WTC11 (cell line): ENCODE measurements at regions not wholly inside any gene's neighbourhood (a gene's known extent, or its start where the extent isn't known, plus 50 kb on each side); places are given as distances from the start of the nearest gene placed in this dataset.

Experiments
- ATAC-seq: fragments of 200-7000 bp; cut with Tn5 transposase; 2 replicates; pipeline ENCODE4 v1.10.0; 2021; ENCODE audit warnings: mild to moderate bottlenecking, moderate library complexity
- CTCF ChIA-PET: fragments of 300-600 bp; sonication (Branson Sonifier 250); formaldehyde crosslinking; loops from one replicate; lab custom pipeline; 2021; ENCODE audit warnings: antibody characterized with exemption; lab: Charles Lee
- POLR2A ChIA-PET: fragments of 350-600 bp; sonication (Branson Sonifier 250); formaldehyde crosslinking; loops from one replicate; lab custom pipeline; 2021; ENCODE audit warnings: antibody characterized with exemption; lab: Charles Lee
- DNase-seq: peaks from one replicate; pipeline ENCODE4 v3.0.0; 2021; ENCODE audit warnings: low spot score
- H3K27ac Mint-ChIP-seq: 2 replicates; pipeline ENCODE4 v1.8.0; 2021; ENCODE audit warnings: mixed read lengths
- H3K27me3 Mint-ChIP-seq: 2 replicates; pipeline ENCODE4 v1.8.0; 2021; ENCODE audit warnings: low read depth, mild to moderate bottlenecking, moderate library complexity, mixed read lengths
- H3K36me3 Mint-ChIP-seq: 2 replicates; pipeline ENCODE4 v1.8.0; 2021; ENCODE audit warnings: mixed read lengths
- H3K4me1 Mint-ChIP-seq: 2 replicates; pipeline ENCODE4 v1.8.0; 2022; ENCODE audit warnings: mixed read lengths
- H3K4me3 Mint-ChIP-seq: 2 replicates; pipeline ENCODE4 v1.8.0; 2021; ENCODE audit warnings: mild to moderate bottlenecking, moderate library complexity, mixed read lengths
- H3K9me3 Mint-ChIP-seq: 2 replicates; pipeline ENCODE4 v1.8.0; 2021; ENCODE audit warnings: mixed read lengths
- FOXJ3 ChIP-seq: sonication (generic); formaldehyde crosslinking; IDR thresholded peaks from 2 replicates; pipeline ENCODE4 v1.9.0; 2021; ENCODE audit warnings: missing genetic modification reagents, mild to moderate bottlenecking, borderline replicate concordance
- FOXK1 ChIP-seq: sonication (generic); formaldehyde crosslinking; IDR thresholded peaks from 2 replicates; pipeline ENCODE4 v1.8.0; 2022; ENCODE audit warnings: mild to moderate bottlenecking, moderate library complexity, missing genetic modification reagents
- JAZF1 ChIP-seq: fragments of 250-450 bp; sonication (Bioruptor Pico); IDR thresholded peaks from 2 replicates; pipeline ENCODE4 v1.9.0; 2021; ENCODE audit warnings: moderate library complexity, mild to moderate bottlenecking, inconsistent platforms
- JUN ChIP-seq: sonication (generic); formaldehyde crosslinking; IDR thresholded peaks from 2 replicates; pipeline ENCODE4 v1.8.0; 2023; ENCODE audit warnings: mild to moderate bottlenecking, missing genetic modification reagents
- RORB ChIP-seq: fragments of 250-450 bp; sonication (Bioruptor Pico); IDR thresholded peaks from 2 replicates; pipeline ENCODE4 v1.9.0; 2021; ENCODE audit warnings: mild to moderate bottlenecking
- SOX15 ChIP-seq: fragments of 250-450 bp; sonication (Bioruptor Pico); IDR thresholded peaks from 2 replicates; pipeline ENCODE4 v1.9.0; 2021; ENCODE audit warnings: mild to moderate bottlenecking
- SP1 ChIP-seq: sonication (generic); formaldehyde crosslinking; conservative IDR thresholded peaks from 2 replicates; pipeline ENCODE4 v1.8.1; 2022; ENCODE audit warnings: missing genetic modification reagents
- ZBTB21 ChIP-seq: sonication (generic); formaldehyde crosslinking; IDR thresholded peaks from 2 replicates; pipeline ENCODE4 v1.8.1; 2023; ENCODE audit warnings: mild to moderate bottlenecking, missing genetic modification reagents, borderline replicate concordance
- ZNF396 ChIP-seq: fragments of 250-450 bp; sonication (Bioruptor Pico); IDR thresholded peaks from 2 replicates; pipeline ENCODE4 v1.8.0; 2021; ENCODE audit warnings: mild to moderate bottlenecking, moderate library complexity, borderline replicate concordance
- ZNF416 ChIP-seq: fragments of 250-450 bp; sonication (Bioruptor Pico); IDR thresholded peaks from 2 replicates; pipeline ENCODE4 v1.9.0; 2021; ENCODE audit warnings: mild to moderate bottlenecking, inconsistent platforms
- ZNF671 ChIP-seq: fragments of 250-450 bp; sonication (Bioruptor Pico); IDR thresholded peaks from 2 replicates; pipeline ENCODE4 v1.8.0; 2021; ENCODE audit warnings: mild to moderate bottlenecking
- TF ChIP-seq, protein P1 (sequence below): fragments of 200-600 bp; IDR thresholded peaks from 2 replicates; pipeline ENCODE4 v1.8.0; 2022; ENCODE audit warnings: antibody characterized with exemption
- TF ChIP-seq, protein P2 (sequence below): fragments of 250-450 bp; sonication (Bioruptor Pico); IDR thresholded peaks from 2 replicates; pipeline ENCODE4 v1.9.0; 2021; ENCODE audit warnings: mild to moderate bottlenecking
- TF ChIP-seq, protein P3 (sequence below): sonication (generic); formaldehyde crosslinking; IDR thresholded peaks from 2 replicates; pipeline ENCODE4 v1.8.1; 2023; ENCODE audit warnings: mild to moderate bottlenecking, missing genetic modification reagents
- TF ChIP-seq, protein P4 (sequence below): sonication (generic); formaldehyde crosslinking; IDR thresholded peaks from 2 replicates; pipeline ENCODE4 v1.8.1; 2023; ENCODE audit warnings: mild to moderate bottlenecking, missing genetic modification reagents, moderate library complexity
- TF ChIP-seq, protein P5 (sequence below): sonication (generic); formaldehyde crosslinking; conservative IDR thresholded peaks from 2 replicates; pipeline ENCODE4 v1.8.1; 2022; ENCODE audit warnings: mild to moderate bottlenecking, missing genetic modification reagents
- TF ChIP-seq, protein P6 (sequence below): sonication (generic); formaldehyde crosslinking; IDR thresholded peaks from 2 replicates; pipeline ENCODE4 v1.8.1; 2022; ENCODE audit warnings: mild to moderate bottlenecking, missing genetic modification reagents, moderate library complexity, borderline replicate concordance
- TF ChIP-seq, protein P7 (sequence below): sonication (generic); formaldehyde crosslinking; IDR thresholded peaks from 2 replicates; pipeline ENCODE4 v1.8.1; 2023; ENCODE audit warnings: mild to moderate bottlenecking, missing genetic modification reagents, borderline replicate concordance

DNA sequence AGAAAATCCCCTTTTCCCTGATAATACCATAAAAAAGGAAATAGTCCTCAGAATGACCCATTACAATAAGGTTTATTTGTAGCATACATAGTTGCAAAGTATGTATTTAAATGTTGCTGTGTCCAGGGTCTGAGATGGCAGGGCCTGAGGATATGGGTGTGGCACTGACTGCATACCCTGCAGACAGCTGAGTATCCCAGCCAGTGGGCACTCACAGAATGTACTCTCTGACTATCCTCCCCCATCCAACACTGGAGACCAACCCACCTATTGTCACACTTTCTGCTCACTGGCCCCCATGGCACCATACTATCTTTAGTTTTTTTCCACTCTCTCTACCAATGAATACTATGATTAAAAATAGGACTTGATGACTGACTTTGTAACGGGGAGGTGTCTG is 215.8 kb upstream of the FOXA2 start (continued):
- TF ChIP-seq, protein P1, sequence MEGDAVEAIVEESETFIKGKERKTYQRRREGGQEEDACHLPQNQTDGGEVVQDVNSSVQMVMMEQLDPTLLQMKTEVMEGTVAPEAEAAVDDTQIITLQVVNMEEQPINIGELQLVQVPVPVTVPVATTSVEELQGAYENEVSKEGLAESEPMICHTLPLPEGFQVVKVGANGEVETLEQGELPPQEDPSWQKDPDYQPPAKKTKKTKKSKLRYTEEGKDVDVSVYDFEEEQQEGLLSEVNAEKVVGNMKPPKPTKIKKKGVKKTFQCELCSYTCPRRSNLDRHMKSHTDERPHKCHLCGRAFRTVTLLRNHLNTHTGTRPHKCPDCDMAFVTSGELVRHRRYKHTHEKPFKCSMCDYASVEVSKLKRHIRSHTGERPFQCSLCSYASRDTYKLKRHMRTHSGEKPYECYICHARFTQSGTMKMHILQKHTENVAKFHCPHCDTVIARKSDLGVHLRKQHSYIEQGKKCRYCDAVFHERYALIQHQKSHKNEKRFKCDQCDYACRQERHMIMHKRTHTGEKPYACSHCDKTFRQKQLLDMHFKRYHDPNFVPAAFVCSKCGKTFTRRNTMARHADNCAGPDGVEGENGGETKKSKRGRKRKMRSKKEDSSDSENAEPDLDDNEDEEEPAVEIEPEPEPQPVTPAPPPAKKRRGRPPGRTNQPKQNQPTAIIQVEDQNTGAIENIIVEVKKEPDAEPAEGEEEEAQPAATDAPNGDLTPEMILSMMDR = no peak
- TF ChIP-seq ZNF396 (CRISPR knock-in tag) (no peak), FOXJ3 (no peak), SOX15 (CRISPR knock-in tag) (no peak), RORB (CRISPR knock-in tag) (no peak), ZBTB21 (CRISPR knock-in tag) (no peak), JUN (CRISPR knock-in tag) (no peak), JAZF1 (CRISPR knock-in tag) (no peak), ZNF416 (CRISPR knock-in tag) (no peak)
- TF ChIP-seq, protein P2, sequence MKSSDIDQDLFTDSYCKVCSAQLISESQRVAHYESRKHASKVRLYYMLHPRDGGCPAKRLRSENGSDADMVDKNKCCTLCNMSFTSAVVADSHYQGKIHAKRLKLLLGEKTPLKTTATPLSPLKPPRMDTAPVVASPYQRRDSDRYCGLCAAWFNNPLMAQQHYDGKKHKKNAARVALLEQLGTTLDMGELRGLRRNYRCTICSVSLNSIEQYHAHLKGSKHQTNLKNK (CRISPR knock-in tag) = no peak
- TF ChIP-seq, protein P3, sequence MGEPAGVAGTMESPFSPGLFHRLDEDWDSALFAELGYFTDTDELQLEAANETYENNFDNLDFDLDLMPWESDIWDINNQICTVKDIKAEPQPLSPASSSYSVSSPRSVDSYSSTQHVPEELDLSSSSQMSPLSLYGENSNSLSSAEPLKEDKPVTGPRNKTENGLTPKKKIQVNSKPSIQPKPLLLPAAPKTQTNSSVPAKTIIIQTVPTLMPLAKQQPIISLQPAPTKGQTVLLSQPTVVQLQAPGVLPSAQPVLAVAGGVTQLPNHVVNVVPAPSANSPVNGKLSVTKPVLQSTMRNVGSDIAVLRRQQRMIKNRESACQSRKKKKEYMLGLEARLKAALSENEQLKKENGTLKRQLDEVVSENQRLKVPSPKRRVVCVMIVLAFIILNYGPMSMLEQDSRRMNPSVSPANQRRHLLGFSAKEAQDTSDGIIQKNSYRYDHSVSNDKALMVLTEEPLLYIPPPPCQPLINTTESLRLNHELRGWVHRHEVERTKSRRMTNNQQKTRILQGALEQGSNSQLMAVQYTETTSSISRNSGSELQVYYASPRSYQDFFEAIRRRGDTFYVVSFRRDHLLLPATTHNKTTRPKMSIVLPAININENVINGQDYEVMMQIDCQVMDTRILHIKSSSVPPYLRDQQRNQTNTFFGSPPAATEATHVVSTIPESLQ = no peak

DNA sequence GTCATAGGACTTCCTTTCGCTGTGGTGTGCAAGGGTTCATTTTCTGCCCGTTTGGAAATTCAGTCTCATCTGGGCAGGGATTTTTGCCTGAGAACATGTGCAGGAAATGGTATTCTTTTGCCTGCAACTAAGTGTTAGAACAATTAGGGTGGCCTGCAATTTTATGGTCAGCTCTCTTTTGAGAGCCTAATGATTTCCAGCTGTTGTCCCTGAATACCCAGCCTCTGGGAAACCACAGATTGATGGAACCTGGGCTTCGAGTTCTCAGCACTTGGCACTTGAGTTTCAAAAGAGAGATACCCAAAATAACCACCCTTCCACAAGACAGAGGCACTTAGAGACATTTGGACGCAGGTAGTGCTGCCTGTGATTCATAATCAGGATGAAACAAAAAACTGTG is 217.2 kb upstream of the FOXA2 start:
- TF ChIP-seq, protein P4, sequence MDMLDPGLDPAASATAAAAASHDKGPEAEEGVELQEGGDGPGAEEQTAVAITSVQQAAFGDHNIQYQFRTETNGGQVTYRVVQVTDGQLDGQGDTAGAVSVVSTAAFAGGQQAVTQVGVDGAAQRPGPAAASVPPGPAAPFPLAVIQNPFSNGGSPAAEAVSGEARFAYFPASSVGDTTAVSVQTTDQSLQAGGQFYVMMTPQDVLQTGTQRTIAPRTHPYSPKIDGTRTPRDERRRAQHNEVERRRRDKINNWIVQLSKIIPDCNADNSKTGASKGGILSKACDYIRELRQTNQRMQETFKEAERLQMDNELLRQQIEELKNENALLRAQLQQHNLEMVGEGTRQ (CRISPR knock-in tag) = no peak
- TF ChIP-seq SP1 (CRISPR knock-in tag) (no peak), SOX15 (CRISPR knock-in tag) (no peak), FOXK1 (CRISPR knock-in tag) (no peak), ZNF671 (CRISPR knock-in tag) (no peak), RORB (CRISPR knock-in tag) (no peak)
- TF ChIP-seq, protein P5, sequence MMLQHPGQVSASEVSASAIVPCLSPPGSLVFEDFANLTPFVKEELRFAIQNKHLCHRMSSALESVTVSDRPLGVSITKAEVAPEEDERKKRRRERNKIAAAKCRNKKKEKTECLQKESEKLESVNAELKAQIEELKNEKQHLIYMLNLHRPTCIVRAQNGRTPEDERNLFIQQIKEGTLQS (CRISPR knock-in tag) = no peak
- TF ChIP-seq, protein P6, sequence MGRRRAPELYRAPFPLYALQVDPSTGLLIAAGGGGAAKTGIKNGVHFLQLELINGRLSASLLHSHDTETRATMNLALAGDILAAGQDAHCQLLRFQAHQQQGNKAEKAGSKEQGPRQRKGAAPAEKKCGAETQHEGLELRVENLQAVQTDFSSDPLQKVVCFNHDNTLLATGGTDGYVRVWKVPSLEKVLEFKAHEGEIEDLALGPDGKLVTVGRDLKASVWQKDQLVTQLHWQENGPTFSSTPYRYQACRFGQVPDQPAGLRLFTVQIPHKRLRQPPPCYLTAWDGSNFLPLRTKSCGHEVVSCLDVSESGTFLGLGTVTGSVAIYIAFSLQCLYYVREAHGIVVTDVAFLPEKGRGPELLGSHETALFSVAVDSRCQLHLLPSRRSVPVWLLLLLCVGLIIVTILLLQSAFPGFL (CRISPR knock-in tag) = no peak
- TF ChIP-seq, protein P7, sequence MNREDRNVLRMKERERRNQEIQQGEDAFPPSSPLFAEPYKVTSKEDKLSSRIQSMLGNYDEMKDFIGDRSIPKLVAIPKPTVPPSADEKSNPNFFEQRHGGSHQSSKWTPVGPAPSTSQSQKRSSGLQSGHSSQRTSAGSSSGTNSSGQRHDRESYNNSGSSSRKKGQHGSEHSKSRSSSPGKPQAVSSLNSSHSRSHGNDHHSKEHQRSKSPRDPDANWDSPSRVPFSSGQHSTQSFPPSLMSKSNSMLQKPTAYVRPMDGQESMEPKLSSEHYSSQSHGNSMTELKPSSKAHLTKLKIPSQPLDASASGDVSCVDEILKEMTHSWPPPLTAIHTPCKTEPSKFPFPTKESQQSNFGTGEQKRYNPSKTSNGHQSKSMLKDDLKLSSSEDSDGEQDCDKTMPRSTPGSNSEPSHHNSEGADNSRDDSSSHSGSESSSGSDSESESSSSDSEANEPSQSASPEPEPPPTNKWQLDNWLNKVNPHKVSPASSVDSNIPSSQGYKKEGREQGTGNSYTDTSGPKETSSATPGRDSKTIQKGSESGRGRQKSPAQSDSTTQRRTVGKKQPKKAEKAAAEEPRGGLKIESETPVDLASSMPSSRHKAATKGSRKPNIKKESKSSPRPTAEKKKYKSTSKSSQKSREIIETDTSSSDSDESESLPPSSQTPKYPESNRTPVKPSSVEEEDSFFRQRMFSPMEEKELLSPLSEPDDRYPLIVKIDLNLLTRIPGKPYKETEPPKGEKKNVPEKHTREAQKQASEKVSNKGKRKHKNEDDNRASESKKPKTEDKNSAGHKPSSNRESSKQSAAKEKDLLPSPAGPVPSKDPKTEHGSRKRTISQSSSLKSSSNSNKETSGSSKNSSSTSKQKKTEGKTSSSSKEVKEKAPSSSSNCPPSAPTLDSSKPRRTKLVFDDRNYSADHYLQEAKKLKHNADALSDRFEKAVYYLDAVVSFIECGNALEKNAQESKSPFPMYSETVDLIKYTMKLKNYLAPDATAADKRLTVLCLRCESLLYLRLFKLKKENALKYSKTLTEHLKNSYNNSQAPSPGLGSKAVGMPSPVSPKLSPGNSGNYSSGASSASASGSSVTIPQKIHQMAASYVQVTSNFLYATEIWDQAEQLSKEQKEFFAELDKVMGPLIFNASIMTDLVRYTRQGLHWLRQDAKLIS = no peak
- H3K36me3 Mint-ChIP-seq = no peaks in the 10 kb centered on the region
- peaks cover 23% of the 10 kb centered on the region for H3K4me1 Mint-ChIP-seq
- DNase-seq (no peak), ATAC-seq (no peak)
- H3K27ac Mint-ChIP-seq = no peak overlapping the region
- no peaks in the 10 kb centered on the region for H3K27me3 Mint-ChIP-seq
- H3K9me3 Mint-ChIP-seq = peaks cover 7% of the 10 kb centered on the region; the same call in 1 of the 2 replicates
- CTCF ChIA-PET = interaction anchor here (0.9 to 1.3 kb wide), 3 partner anchors 66 to 434 kb away, joined by 3 to 4 read pairs (median 3); no protein-coding TSS in a partner anchor
- no peak overlapping the region for H3K4me3 Mint-ChIP-seq
- POLR2A ChIA-PET = no interaction called here
